ENCODE measurements at regions not wholly inside any gene's neighbourhood (a gene's known extent, or its start where the extent isn't known, plus 50 kb on each side); places are given as distances from the start of the nearest gene placed in this dataset.

- Histone ChIP-seq H2BK5ac (ENCODE audit: low read depth, low read length, poor library complexity) (no peak overlapping the region), H3K4me1 (ENCODE audit: control insufficient read depth in 1 of 2, insufficient read depth in 2 of 2, low read length in 2 of 2) (no peaks in the 10 kb centered on the region), H3K14ac (ENCODE audit: low read length) (no peak overlapping the region), H2BK120ac (ENCODE audit: insufficient read depth, low read length, poor library complexity) (no peak overlapping the region), H3K9me3 (ENCODE audit: insufficient read depth, low read depth, low read length) (peaks cover 2% of the 10 kb centered on the region), H3K4ac (ENCODE audit: low read depth, low read length) (no peak overlapping the region), H2BK12ac (ENCODE audit: low read length) (no peak overlapping the region), H3K4me3 (ENCODE audit: low read depth, low read length) (no peak overlapping the region), H3K79me2 (ENCODE audit: control insufficient read depth, insufficient read depth, low read length, poor library complexity) (no peaks in the 10 kb centered on the region), H3K4me2 (ENCODE audit: low read length) (no peak overlapping the region), H3K27me3 (ENCODE audit: insufficient read depth, low read length) (no peaks in the 10 kb centered on the region), H3K27ac (ENCODE audit: low read depth, low read length) (no peak overlapping the region), H3K36me3 (ENCODE audit: control insufficient read depth in 1 of 2, insufficient read depth in 2 of 2, low read length in 2 of 2) (no peaks in the 10 kb centered on the region), H3K79me1 (ENCODE audit: low read length) (no peaks in the 10 kb centered on the region), H4K12ac (ENCODE audit: low read depth, low read length) (no peak overlapping the region), H4K91ac (ENCODE audit: low read depth, low read length) (no peak overlapping the region), H3K9ac (ENCODE audit: low read length) (no peak overlapping the region), H4K8ac (ENCODE audit: low read depth, low read length) (no peak overlapping the region), H2AFZ (ENCODE audit: insufficient read depth, low read length, poor library complexity) (no peak overlapping the region), H2AK5ac (ENCODE audit: low read length) (no peak overlapping the region), H3K18ac (ENCODE audit: low read length) (no peak overlapping the region), H3K23ac (ENCODE audit: low read length) (no peak overlapping the region)
- WGBS (ENCODE audit: extremely low coverage, insufficient coverage, insufficient read length) = no CpG with 5 or more reads among the region's 27 CpGs
- no peak for DNase-seq
Measured at GRCh38 chr13:88136098-88136790, 465.1 kb downstream of the SLITRK5 start.

DNA sequence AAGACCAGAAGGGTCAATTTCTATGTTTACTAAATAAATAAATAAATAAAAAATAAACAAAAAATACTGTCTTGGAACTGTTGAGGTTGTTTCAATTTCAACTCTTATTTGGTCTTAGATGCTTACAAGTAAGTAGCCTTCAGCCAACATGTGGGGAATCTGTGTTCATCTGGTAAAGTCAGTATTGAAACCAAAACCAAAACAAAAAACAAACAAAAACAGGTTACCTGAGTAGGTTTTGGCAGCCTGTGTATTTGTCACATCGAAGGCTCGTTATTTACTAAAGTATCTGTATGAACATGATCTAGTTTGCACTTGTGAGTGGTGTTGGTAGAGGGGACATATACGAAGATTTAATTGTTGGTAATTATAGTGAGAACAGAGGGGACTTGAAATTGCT is 471.5 kb downstream of the SLITRK5 start:
- no peaks in the 10 kb centered on the region for H3K9me3 ChIP-seq (ENCODE audit: insufficient read depth, low read depth, low read length)
- 100% methylated on average over 1 of the region's 3 CpGs for WGBS (ENCODE audit: extremely low coverage, insufficient coverage, insufficient read length)
- H2BK5ac ChIP-seq (ENCODE audit: low read depth, low read length, poor library complexity) = no peak overlapping the region
- no peak overlapping the region for H3K4me3 ChIP-seq (ENCODE audit: low read depth, low read length)
- H3K18ac ChIP-seq (ENCODE audit: low read length) = no peak overlapping the region
- no peaks in the 10 kb centered on the region for H3K79me1 ChIP-seq (ENCODE audit: low read length)
- H3K79me2 ChIP-seq (ENCODE audit: control insufficient read depth, insufficient read depth, low read length, poor library complexity) = no peaks in the 10 kb centered on the region
- H3K14ac ChIP-seq (ENCODE audit: low read length) = no peak overlapping the region
- H2BK120ac ChIP-seq (ENCODE audit: insufficient read depth, low read length, poor library complexity) = no peak overlapping the region
- H2BK12ac ChIP-seq (ENCODE audit: low read length) = no peak overlapping the region
- H3K27me3 ChIP-seq (ENCODE audit: insufficient read depth, low read length) = no peaks in the 10 kb centered on the region
- no peaks in the 10 kb centered on the region for H3K36me3 ChIP-seq (ENCODE audit: control insufficient read depth in 1 of 2, insufficient read depth in 2 of 2, low read length in 2 of 2)
- H3K27ac ChIP-seq (ENCODE audit: low read depth, low read length) = no peak overlapping the region
- no peak overlapping the region for H3K9ac ChIP-seq (ENCODE audit: low read length)
- H4K8ac ChIP-seq (ENCODE audit: low read depth, low read length) = no peak overlapping the region
- H2AK5ac ChIP-seq (ENCODE audit: low read length) = no peak overlapping the region
- no peak overlapping the region for H3K4me2 ChIP-seq (ENCODE audit: low read length)
- H4K12ac ChIP-seq (ENCODE audit: low read depth, low read length) = no peak overlapping the region
- DNase-seq = no peak
- H3K4ac ChIP-seq (ENCODE audit: low read depth, low read length) = no peak overlapping the region
- no peak overlapping the region for H3K23ac ChIP-seq (ENCODE audit: low read length)
- H3K4me1 ChIP-seq (ENCODE audit: control insufficient read depth in 1 of 2, insufficient read depth in 2 of 2, low read length in 2 of 2) = no peaks in the 10 kb centered on the region
- H4K91ac ChIP-seq (ENCODE audit: low read depth, low read length) = no peak overlapping the region
- H2AFZ ChIP-seq (ENCODE audit: insufficient read depth, low read length, poor library complexity) = no peak overlapping the region

GRCh38 chr13:88144580-88144979 is 473.4 kb downstream of the SLITRK5 start:
- no peaks in the 10 kb centered on the region for H3K79me1 ChIP-seq (ENCODE audit: low read length)
- H3K4me2 ChIP-seq (ENCODE audit: low read length) = no peak overlapping the region
- H3K23ac ChIP-seq (ENCODE audit: low read length) = no peak overlapping the region
- H3K27me3 ChIP-seq (ENCODE audit: insufficient read depth, low read length) = no peaks in the 10 kb centered on the region
- H2BK120ac ChIP-seq (ENCODE audit: insufficient read depth, low read length, poor library complexity) = no peak overlapping the region
- H3K18ac ChIP-seq (ENCODE audit: low read length) = no peak overlapping the region
- H2BK12ac ChIP-seq (ENCODE audit: low read length) = no peak overlapping the region
- no peaks in the 10 kb centered on the region for H3K36me3 ChIP-seq (ENCODE audit: control insufficient read depth in 1 of 2, insufficient read depth in 2 of 2, low read length in 2 of 2)
- H3K14ac ChIP-seq (ENCODE audit: low read length) = no peak overlapping the region
- H2AFZ ChIP-seq (ENCODE audit: insufficient read depth, low read length, poor library complexity) = no peak overlapping the region
- no peaks in the 10 kb centered on the region for H3K79me2 ChIP-seq (ENCODE audit: control insufficient read depth, insufficient read depth, low read length, poor library complexity)
- H3K9me3 ChIP-seq (ENCODE audit: insufficient read depth, low read depth, low read length) = peaks cover 1% of the 10 kb centered on the region
- no peak overlapping the region for H4K91ac ChIP-seq (ENCODE audit: low read depth, low read length)
- no peak overlapping the region for H4K12ac ChIP-seq (ENCODE audit: low read depth, low read length)
- H3K4me1 ChIP-seq (ENCODE audit: control insufficient read depth in 1 of 2, insufficient read depth in 2 of 2, low read length in 2 of 2) = no peaks in the 10 kb centered on the region
- WGBS (ENCODE audit: extremely low coverage, insufficient coverage, insufficient read length) = no CpG with 5 or more reads among the region's 8 CpGs
- DNase-seq = no peak
- no peak overlapping the region for H3K27ac ChIP-seq (ENCODE audit: low read depth, low read length)
- H3K4me3 ChIP-seq (ENCODE audit: low read depth, low read length) = no peak overlapping the region
- no peak overlapping the region for H3K9ac ChIP-seq (ENCODE audit: low read length)
- H4K8ac ChIP-seq (ENCODE audit: low read depth, low read length) = no peak overlapping the region
- H2AK5ac ChIP-seq (ENCODE audit: low read length) = no peak overlapping the region
- no peak overlapping the region for H3K4ac ChIP-seq (ENCODE audit: low read depth, low read length)
- H2BK5ac ChIP-seq (ENCODE audit: low read depth, low read length, poor library complexity) = no peak overlapping the region

DNA sequence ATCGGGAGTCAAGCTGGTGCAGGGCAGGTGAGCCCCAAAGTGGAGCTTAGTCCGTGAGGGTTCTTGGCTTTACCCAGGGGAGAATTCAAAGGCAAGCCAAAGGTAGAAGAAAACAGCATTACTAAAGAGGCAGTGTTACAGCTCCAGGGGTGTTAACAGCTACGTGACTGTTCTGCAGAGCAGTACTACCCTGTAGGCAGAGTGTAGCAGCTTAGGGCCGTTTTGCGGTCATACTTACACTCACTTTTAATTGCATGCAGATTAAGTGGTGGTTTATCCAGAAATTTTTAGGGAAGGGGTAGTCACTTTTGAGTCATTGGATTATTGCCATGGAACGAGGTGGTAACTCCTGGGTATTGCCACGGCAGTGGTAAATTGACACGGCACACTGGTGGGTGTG is 482.2 kb downstream of the SLITRK5 start:
- H3K4me2 ChIP-seq (ENCODE audit: low read length) = no peak overlapping the region
- H3K27ac ChIP-seq (ENCODE audit: low read depth, low read length) = no peak overlapping the region
- H3K79me2 ChIP-seq (ENCODE audit: control insufficient read depth, insufficient read depth, low read length, poor library complexity) = no peaks in the 10 kb centered on the region
- H4K91ac ChIP-seq (ENCODE audit: low read depth, low read length) = no peak overlapping the region
- H2BK5ac ChIP-seq (ENCODE audit: low read depth, low read length, poor library complexity) = no peak overlapping the region
- H3K4me1 ChIP-seq (ENCODE audit: control insufficient read depth in 1 of 2, insufficient read depth in 2 of 2, low read length in 2 of 2) = no peaks in the 10 kb centered on the region
- H3K4me3 ChIP-seq (ENCODE audit: low read depth, low read length) = no peak overlapping the region
- H3K4ac ChIP-seq (ENCODE audit: low read depth, low read length) = no peak overlapping the region
- no peak overlapping the region for H3K23ac ChIP-seq (ENCODE audit: low read length)
- H2BK120ac ChIP-seq (ENCODE audit: insufficient read depth, low read length, poor library complexity) = no peak overlapping the region
- no peak overlapping the region for H4K8ac ChIP-seq (ENCODE audit: low read depth, low read length)
- H2BK12ac ChIP-seq (ENCODE audit: low read length) = no peak overlapping the region
- H3K36me3 ChIP-seq (ENCODE audit: control insufficient read depth in 1 of 2, insufficient read depth in 2 of 2, low read length in 2 of 2) = no peaks in the 10 kb centered on the region
- H3K9ac ChIP-seq (ENCODE audit: low read length) = no peak overlapping the region
- no peaks in the 10 kb centered on the region for H3K27me3 ChIP-seq (ENCODE audit: insufficient read depth, low read length)
- H3K14ac ChIP-seq (ENCODE audit: low read length) = no peak overlapping the region
- H2AFZ ChIP-seq (ENCODE audit: insufficient read depth, low read length, poor library complexity) = no peak overlapping the region
- no peak overlapping the region for H2AK5ac ChIP-seq (ENCODE audit: low read length)
- H4K12ac ChIP-seq (ENCODE audit: low read depth, low read length) = no peak overlapping the region
- no peak for DNase-seq
- H3K79me1 ChIP-seq (ENCODE audit: low read length) = no peaks in the 10 kb centered on the region
- H3K18ac ChIP-seq (ENCODE audit: low read length) = no peak overlapping the region
- no peaks in the 10 kb centered on the region for H3K9me3 ChIP-seq (ENCODE audit: insufficient read depth, low read depth, low read length)
- WGBS (ENCODE audit: extremely low coverage, insufficient coverage, insufficient read length) = no CpG with 5 or more reads among the region's 8 CpGs

All from trophoblast cell (in vitro differentiated cells and primary cell).